ENCODE measurements at regions not wholly inside any gene's neighbourhood (a gene's known extent, or its start where the extent isn't known, plus 50 kb on each side); places are given as distances from the start of the nearest gene placed in this dataset.

- TF ChIP-seq, protein P1, sequence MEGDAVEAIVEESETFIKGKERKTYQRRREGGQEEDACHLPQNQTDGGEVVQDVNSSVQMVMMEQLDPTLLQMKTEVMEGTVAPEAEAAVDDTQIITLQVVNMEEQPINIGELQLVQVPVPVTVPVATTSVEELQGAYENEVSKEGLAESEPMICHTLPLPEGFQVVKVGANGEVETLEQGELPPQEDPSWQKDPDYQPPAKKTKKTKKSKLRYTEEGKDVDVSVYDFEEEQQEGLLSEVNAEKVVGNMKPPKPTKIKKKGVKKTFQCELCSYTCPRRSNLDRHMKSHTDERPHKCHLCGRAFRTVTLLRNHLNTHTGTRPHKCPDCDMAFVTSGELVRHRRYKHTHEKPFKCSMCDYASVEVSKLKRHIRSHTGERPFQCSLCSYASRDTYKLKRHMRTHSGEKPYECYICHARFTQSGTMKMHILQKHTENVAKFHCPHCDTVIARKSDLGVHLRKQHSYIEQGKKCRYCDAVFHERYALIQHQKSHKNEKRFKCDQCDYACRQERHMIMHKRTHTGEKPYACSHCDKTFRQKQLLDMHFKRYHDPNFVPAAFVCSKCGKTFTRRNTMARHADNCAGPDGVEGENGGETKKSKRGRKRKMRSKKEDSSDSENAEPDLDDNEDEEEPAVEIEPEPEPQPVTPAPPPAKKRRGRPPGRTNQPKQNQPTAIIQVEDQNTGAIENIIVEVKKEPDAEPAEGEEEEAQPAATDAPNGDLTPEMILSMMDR (IDR thresholded peaks at IDR 0.05): no peak
- TF ChIP-seq POLR2A (IDR thresholded peaks at IDR 0.05): no peak
- TF ChIP-seq POLR2AphosphoS5 (IDR thresholded peaks at IDR 0.05): no peak
Observed at GRCh38 chr6:74420221-74420620, 724.2 kb downstream of the CD109 start.
